ENCODE measurements at regions not wholly inside any gene's neighbourhood (a gene's known extent, or its start where the extent isn't known, plus 50 kb on each side); places are given as distances from the start of the nearest gene placed in this dataset.
"Not testable (repeated sequence)": the region's sequence is repeated elsewhere in the genome, so short reads cannot be mapped to it uniquely, and the experiment has no call there.

DNA sequence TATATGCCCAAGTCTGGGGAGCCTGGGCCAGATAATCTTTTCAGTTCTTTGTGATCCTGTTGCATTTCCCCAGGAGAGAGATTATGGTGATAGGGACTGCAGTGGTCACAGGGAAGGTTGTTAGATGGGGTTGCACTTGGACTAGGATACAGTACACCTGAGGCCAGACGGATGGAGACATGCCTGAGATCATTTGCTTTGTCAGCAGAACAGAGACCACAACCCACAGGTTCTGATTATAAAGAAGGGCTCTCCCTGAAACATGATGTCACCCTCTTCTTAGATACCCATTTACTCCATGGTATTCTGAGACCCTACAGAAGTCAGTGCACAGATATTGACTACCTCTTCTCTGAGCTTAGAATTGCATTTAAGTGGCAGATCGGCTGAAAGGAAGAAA, 200.9 kb upstream of the IGF1 start:
- H3K27me3 Mint-ChIP-seq (ENCODE audit: unreplicated experiment): no peaks in the 10 kb centered on the region
- no peak overlapping the region for H3K4me3 Mint-ChIP-seq (ENCODE audit: low read depth, unreplicated experiment)
- H3K27ac Mint-ChIP-seq (ENCODE audit: unreplicated experiment): no peak overlapping the region
- CTCF ChIA-PET: no interaction called here
- peaks cover under 1% of the 10 kb centered on the region for H3K4me1 Mint-ChIP-seq (ENCODE audit: low read depth, unreplicated experiment)
- peaks cover 3% of the 10 kb centered on the region for H3K9me3 Mint-ChIP-seq (ENCODE audit: low read depth, unreplicated experiment)
- DNase-seq: no peak
- no TSS peak for BruUV-seq (replicated peaks)
- no peaks in the 10 kb centered on the region for H3K36me3 Mint-ChIP-seq (ENCODE audit: insufficient read depth, unreplicated experiment)
- intact Hi-C loops (cut with micrococcal nuclease; ENCODE audit: unreplicated experiment): no loop called here
- TF ChIP-seq CTCF (IDR thresholded peaks at IDR 0.05; ENCODE audit: unreplicated experiment): no peak

DNA sequence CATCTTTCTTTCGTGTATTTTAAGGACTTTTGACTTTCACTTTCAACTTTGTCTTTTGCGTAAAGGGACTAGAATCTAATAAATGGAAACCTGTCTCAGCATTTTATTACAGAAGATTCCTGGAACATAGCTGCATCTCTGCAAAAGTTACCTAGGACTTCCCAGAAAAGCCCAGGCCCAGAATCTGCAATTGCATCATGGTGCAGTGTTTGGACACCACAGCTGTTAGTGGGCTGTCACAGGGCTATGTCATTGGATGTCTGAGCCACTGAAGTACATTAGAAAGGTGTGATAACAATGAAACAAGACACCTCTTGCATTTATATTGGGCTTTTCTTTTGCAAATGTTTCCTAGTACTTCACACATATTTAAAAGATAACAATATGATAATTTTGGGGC, 199.9 kb upstream of the IGF1 start:
- CTCF ChIA-PET: no interaction called here
- no peak overlapping the region for H3K27ac Mint-ChIP-seq (ENCODE audit: unreplicated experiment)
- intact Hi-C loops (cut with micrococcal nuclease; ENCODE audit: unreplicated experiment): no loop called here
- H3K9me3 Mint-ChIP-seq (ENCODE audit: low read depth, unreplicated experiment): peaks cover 3% of the 10 kb centered on the region
- TF ChIP-seq CTCF (IDR thresholded peaks at IDR 0.05; ENCODE audit: unreplicated experiment): no peak
- no peaks in the 10 kb centered on the region for H3K27me3 Mint-ChIP-seq (ENCODE audit: unreplicated experiment)
- no TSS peak for BruUV-seq (replicated peaks)
- no peak for DNase-seq
- H3K4me3 Mint-ChIP-seq (ENCODE audit: low read depth, unreplicated experiment): no peak overlapping the region
- H3K4me1 Mint-ChIP-seq (ENCODE audit: low read depth, unreplicated experiment): peaks cover 11% of the 10 kb centered on the region
- no peaks in the 10 kb centered on the region for H3K36me3 Mint-ChIP-seq (ENCODE audit: insufficient read depth, unreplicated experiment)

GRCh38 chr12:102676812-102677211, 196.4 kb upstream of the IGF1 start:
- BruUV-seq (replicated peaks): no TSS peak
- no peaks in the 10 kb centered on the region for H3K27me3 Mint-ChIP-seq (ENCODE audit: unreplicated experiment)
- no peak overlapping the region for H3K27ac Mint-ChIP-seq (ENCODE audit: unreplicated experiment)
- H3K36me3 Mint-ChIP-seq (ENCODE audit: insufficient read depth, unreplicated experiment): no peaks in the 10 kb centered on the region
- intact Hi-C loops (cut with micrococcal nuclease; ENCODE audit: unreplicated experiment): no loop called here
- no peak overlapping the region for H3K4me3 Mint-ChIP-seq (ENCODE audit: low read depth, unreplicated experiment)
- CTCF ChIA-PET: no interaction called here
- peaks cover 8% of the 10 kb centered on the region for H3K9me3 Mint-ChIP-seq (ENCODE audit: low read depth, unreplicated experiment)
- no peak for DNase-seq
- H3K4me1 Mint-ChIP-seq (ENCODE audit: low read depth, unreplicated experiment): peaks cover 29% of the 10 kb centered on the region
- no peak for TF ChIP-seq CTCF (IDR thresholded peaks at IDR 0.05; ENCODE audit: unreplicated experiment)

GRCh38 chr12:102675672-102676071, 195.3 kb upstream of the IGF1 start:
- H3K4me3 Mint-ChIP-seq (ENCODE audit: low read depth, unreplicated experiment): no peak overlapping the region
- peak overlapping the region; percentile 20 for H3K27ac Mint-ChIP-seq (ENCODE audit: unreplicated experiment)
- intact Hi-C loops (cut with micrococcal nuclease; ENCODE audit: unreplicated experiment): no loop called here
- no peak for TF ChIP-seq CTCF (IDR thresholded peaks at IDR 0.05; ENCODE audit: unreplicated experiment)
- CTCF ChIA-PET: no interaction called here
- H3K27me3 Mint-ChIP-seq (ENCODE audit: unreplicated experiment): no peaks in the 10 kb centered on the region
- H3K4me1 Mint-ChIP-seq (ENCODE audit: low read depth, unreplicated experiment): peaks cover 29% of the 10 kb centered on the region
- no TSS peak for BruUV-seq (replicated peaks)
- H3K36me3 Mint-ChIP-seq (ENCODE audit: insufficient read depth, unreplicated experiment): no peaks in the 10 kb centered on the region
- no peak for DNase-seq
- H3K9me3 Mint-ChIP-seq (ENCODE audit: low read depth, unreplicated experiment): peaks cover 11% of the 10 kb centered on the region

GRCh38 chr12:102673606-102674005, 193.2 kb upstream of the IGF1 start:
- Mint-ChIP-seq H3K27ac (ENCODE audit: unreplicated experiment) (peak overlapping the region; percentile 25), H3K9me3 (ENCODE audit: low read depth, unreplicated experiment) (peaks cover 8% of the 10 kb centered on the region), H3K27me3 (ENCODE audit: unreplicated experiment) (no peaks in the 10 kb centered on the region), H3K36me3 (ENCODE audit: insufficient read depth, unreplicated experiment) (no peaks in the 10 kb centered on the region), H3K4me3 (ENCODE audit: low read depth, unreplicated experiment) (no peak overlapping the region), H3K4me1 (ENCODE audit: low read depth, unreplicated experiment) (peaks cover 29% of the 10 kb centered on the region)
- no peak for TF ChIP-seq CTCF (IDR thresholded peaks at IDR 0.05; ENCODE audit: unreplicated experiment)
- no TSS peak for BruUV-seq (replicated peaks)
- intact Hi-C loops (cut with micrococcal nuclease; ENCODE audit: unreplicated experiment): loop anchor here (1.0 kb wide), 1 partner anchor 17 kb away; no protein-coding TSS in a partner anchor
- no peak for DNase-seq
- CTCF ChIA-PET: no interaction called here

- DNase-seq; H3K27me3 Mint-ChIP-seq (ENCODE audit: unreplicated experiment); H3K9me3 Mint-ChIP-seq (ENCODE audit: low read depth, unreplicated experiment); BruUV-seq (replicated peaks); intact Hi-C loops (cut with micrococcal nuclease; ENCODE audit: unreplicated experiment); H3K27ac Mint-ChIP-seq (ENCODE audit: unreplicated experiment); H3K4me3 Mint-ChIP-seq (ENCODE audit: low read depth, unreplicated experiment); CTCF ChIA-PET; H3K36me3 Mint-ChIP-seq (ENCODE audit: insufficient read depth, unreplicated experiment): not testable (repeated sequence)
- peaks cover 29% of the 10 kb centered on the region for H3K4me1 Mint-ChIP-seq (ENCODE audit: low read depth, unreplicated experiment)
These were observed 191.8 kb upstream of the IGF1 start for GRCh38 chr12:102672212-102672611.
